Hepatocyte (in vitro differentiated cells): ENCODE measurements at regions not wholly inside any gene's neighbourhood (a gene's known extent, or its start where the extent isn't known, plus 50 kb on each side); places are given as distances from the start of the nearest gene placed in this dataset.

Experiments
- CTCF ChIP-seq: fragments of 200-600 bp; sonication (generic); IDR thresholded peaks from 2 replicates; pipeline ENCODE4 v1.5.1; 2016; ENCODE audit warnings: antibody characterized with exemption, mild to moderate bottlenecking; ENCODE audit not compliant: poor library complexity
- EZH2 ChIP-seq: fragments of 200-600 bp; sonication (generic); IDR thresholded peaks from 2 replicates; pipeline ENCODE4 v1.6.1; 2016; ENCODE audit warnings: antibody characterized with exemption, mild to moderate bottlenecking, borderline replicate concordance
- EZH2phosphoT487 ChIP-seq: fragments of 200-600 bp; sonication (generic); IDR thresholded peaks from one replicate; pipeline ENCODE4 v1.6.1; 2018; ENCODE audit warnings: antibody characterized with exemption, mild to moderate bottlenecking, low read depth, moderate library complexity; ENCODE audit not compliant: unreplicated experiment, severe bottlenecking

- no peak for TF ChIP-seq EZH2
- TF ChIP-seq CTCF, result no peak
- no peak for TF ChIP-seq EZH2phosphoT487
These were observed 181.3 kb upstream of the ST8SIA4 start for GRCh38 chr5:101084353-101084752.
